Adipose tissue (tissue), 3 donors: ENCODE measurements at regions not wholly inside any gene's neighbourhood (a gene's known extent, or its start where the extent isn't known, plus 50 kb on each side); places are given as distances from the start of the nearest gene placed in this dataset.

Experiments
- H3K27ac ChIP-seq: one replicate; pipeline ENCODE4 v1.5.1; 2013; ENCODE audit warnings: low read depth, low read length
- WGBS, 3 donors: extraction: QIAGEN DNeasy Blood & Tissue Kit; methylation state at CpG; one replicate each; pipeline ENCODE4 v1.1.7; 2013; 5-methylcytosine and 5-hydroxymethylcytosine counted together
- donor health status: healthy with polysubstance abuse.
- donor health status: Bipolar disorder and iron deficiency.
- donor health status: healthy.

DNA sequence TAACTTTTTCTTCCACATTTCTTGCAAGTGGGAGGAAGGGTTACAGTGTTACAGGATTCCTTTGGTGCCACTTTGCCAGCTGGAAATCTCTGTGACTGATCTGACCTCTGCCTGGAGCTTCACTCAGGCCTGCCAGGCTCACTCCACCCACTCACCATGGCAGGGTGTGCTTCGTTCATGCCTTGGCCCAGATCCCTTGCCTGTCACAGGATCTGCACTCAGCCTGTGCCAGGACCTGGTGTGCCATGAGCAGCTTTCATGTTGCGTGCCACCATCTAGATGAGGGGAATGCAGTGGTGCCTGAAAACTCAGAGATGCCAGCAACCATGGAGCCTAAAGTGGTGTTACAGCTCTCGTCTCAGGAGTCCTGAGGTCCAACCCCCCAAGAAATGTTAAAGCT, 2596.4 kb downstream of the PCDH7 start:
- H3K27ac ChIP-seq: no peak overlapping the region
- WGBS, 3 donors: 69 to 83% (median 77%) methylated on average over 3 of the region's 3 CpGs

DNA sequence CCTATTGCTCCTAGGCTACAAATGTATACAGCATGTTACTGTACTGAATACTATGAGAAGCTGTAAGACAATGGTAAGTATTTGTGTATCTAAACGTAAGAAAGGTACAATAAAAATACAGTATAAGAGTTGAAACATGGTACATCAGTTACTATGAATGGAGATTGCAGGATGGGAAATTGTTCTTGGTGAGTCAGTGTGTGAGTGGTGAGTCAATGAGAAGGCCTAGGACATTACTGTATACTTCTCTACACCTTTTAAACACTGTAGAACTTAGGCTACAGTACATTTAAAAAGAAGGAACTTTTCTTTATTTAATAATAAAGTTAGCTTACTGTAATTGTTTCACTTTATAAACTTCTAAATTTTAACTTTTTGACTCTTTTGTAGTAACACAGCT, 2603.2 kb downstream of the PCDH7 start:
- 55 to 89% (median 82%) methylated on average over 1 of the region's 1 CpG for WGBS, 3 donors
- H3K27ac ChIP-seq: no peak overlapping the region

DNA sequence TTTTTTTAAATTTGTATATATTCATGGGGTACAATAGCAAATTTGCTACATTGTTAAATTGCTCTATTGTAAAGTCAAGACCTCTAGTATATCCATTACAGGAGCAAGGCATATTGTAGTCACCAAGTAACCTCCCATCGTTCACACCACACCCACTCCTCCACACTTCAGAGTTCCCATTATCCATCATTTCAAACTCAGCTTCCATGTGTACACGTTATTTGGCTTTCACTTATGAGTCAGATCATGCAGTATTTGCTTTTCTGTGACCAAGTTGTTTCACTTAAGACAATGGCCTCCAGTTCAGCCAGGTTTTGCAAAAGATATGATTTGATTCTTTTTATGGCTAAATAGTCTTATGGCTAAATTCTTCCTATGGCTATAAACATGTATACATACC, 2614.2 kb downstream of the PCDH7 start:
- WGBS, 3 donors: 63 to 71% (median 68%) methylated on average over 2 of the region's 2 CpGs
- H3K27ac ChIP-seq: no peak overlapping the region

DNA sequence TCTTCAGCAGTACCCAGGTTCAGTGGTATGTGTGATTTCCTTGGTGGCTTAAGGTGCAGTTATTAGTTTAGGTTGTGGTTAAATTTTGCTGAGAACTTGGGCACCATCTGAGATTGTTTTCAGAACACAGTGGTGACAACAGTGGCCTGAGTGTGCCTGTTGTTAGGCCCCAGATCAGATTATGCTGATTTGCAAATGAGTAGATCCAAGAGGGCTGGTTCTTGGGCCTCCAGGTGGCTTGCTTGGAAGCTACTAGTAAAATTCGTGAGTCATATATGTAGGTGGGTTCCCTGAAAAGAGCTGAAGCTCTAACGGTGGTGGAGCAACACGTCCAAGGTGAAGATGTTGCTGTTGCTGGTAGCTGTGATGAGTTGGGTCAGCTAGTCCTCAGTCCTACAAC, 2619.6 kb downstream of the PCDH7 start:
- WGBS, 3 donors: 62 to 81% (median 78%) methylated on average over 3 of the region's 3 CpGs
- H3K27ac ChIP-seq: no peak overlapping the region

DNA sequence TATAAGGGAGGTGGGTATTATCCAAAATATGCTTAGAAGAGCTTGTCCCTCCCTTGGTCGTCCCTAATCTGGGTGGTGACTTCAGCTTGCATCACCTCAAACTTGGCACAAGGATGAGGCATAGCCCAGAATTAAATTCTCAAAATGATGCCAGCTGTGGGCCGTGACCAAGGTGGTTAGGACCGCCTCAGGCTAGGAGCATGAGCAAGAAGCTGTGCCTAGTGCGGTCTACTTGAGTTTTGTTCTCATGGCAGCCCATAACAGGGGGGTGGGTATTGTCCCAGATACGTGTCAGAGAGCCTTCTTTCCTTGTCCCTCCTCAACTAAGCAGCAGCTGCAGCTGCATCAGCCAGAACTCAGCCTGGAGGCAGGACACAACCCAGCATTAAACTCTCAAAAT, 2620.0 kb downstream of the PCDH7 start:
- WGBS, 3 donors: 68 to 87% (median 80%) methylated on average over 5 of the region's 5 CpGs
- no peak overlapping the region for H3K27ac ChIP-seq

DNA sequence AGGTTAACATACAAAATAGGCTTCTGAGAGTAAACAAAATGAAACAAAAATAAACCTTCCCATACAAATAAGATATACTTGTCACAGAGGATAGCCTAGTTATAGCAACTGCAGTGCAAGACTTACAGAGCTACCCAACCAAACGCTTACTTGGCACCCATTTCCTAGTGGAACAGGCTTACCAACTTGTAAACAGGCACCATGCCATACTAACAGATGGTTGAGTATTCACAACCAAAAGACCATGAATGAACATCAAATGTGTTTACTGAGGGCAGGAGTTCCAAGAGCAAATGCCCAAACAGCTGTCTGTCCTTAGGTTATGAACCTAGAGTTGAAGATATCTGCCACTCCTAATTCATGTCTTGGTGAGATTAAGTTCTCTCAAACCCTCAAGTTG, 2629.2 kb downstream of the PCDH7 start:
- H3K27ac ChIP-seq: no peak overlapping the region
- WGBS, 3 donors: 52 to 82% (median 76%) methylated on average over 1 of the region's 1 CpG

DNA sequence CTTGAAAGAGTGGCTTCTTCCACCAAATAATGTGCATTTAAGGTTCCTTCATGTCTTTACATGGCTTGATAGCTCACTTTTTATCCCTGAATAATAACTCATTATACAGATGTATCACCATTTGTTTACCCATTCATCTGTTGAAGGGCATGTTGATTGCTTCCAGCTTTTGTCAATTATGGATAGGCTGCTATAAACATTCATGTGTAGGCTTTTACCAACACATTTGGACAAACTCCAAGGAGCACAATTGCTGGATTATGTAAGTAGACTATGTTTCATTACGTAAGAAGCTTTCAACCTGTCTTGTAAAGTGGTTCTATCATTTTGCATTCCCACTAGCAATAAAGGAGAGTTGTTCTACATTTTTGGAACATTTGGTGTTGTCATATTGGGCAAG, 2637.0 kb downstream of the PCDH7 start:
- H3K27ac ChIP-seq: no peak overlapping the region
- 67 to 79% (median 76%) methylated on average over 1 of the region's 1 CpG for WGBS, 3 donors

DNA sequence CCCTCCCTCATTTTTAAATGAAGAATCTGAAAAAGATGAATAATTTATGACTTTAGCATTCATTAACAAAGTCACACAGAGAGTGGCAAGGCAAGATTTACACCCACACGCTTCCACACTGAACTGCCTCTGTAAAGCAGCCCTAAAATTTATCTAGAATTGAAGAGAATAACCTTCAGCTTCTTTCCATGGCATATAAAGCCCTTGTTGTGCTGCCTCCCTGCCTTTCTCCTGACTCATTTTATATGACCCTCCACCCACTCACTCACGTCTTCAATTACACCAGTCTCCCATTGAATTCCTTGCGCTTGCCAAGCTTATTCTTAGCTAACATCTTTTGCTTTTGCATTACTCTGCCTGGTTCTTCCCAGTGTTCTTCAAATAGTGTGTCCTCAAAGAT, 2649.3 kb downstream of the PCDH7 start:
- WGBS, 3 donors: 60 to 65% (median 63%) methylated on average over 3 of the region's 3 CpGs
- no peak overlapping the region for H3K27ac ChIP-seq

DNA sequence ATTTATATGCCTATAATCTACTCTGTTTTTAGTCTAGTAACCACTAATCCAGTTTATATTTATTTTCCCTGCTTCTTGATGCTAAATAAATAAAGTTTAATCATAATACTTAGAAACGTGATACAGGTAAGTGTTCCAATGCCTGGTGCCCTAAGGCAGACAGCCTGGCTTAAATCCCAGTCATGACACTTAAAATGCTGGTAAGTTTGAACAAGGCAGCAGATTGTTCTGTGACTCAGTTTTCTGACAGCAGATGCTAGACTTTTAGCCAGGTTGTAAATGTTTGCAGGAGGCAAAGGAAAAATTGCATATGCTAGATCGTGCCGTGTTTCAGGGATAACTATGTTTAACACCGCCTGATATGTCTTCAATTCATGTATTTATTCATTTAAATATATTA, 2661.6 kb downstream of the PCDH7 start:
- 62 to 85% (median 72%) methylated on average over 4 of the region's 4 CpGs for WGBS, 3 donors

DNA sequence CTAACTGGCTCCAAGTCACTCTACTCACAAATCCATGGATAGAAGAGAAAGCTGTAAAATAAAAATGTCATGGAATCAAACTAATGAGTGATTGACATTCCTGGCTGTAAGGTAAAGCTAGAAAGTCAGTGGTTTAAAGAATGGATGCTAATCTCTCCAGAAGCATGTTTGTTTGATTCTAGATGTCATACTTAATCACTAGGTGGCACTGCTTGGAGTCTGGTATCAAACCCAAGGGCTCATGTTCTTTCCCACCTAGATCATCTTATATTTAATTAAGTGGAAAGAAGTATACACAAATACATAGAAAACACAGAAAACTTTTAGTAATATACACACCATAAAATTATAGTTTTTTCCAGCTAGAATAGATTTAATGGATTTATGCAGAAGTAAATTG, 2666.6 kb downstream of the PCDH7 start:
- H3K27ac ChIP-seq: no peak overlapping the region

More for the DNA sequence above, 2661.6 kb downstream of the PCDH7 start:
- H3K27ac ChIP-seq: no peak overlapping the region

DNA sequence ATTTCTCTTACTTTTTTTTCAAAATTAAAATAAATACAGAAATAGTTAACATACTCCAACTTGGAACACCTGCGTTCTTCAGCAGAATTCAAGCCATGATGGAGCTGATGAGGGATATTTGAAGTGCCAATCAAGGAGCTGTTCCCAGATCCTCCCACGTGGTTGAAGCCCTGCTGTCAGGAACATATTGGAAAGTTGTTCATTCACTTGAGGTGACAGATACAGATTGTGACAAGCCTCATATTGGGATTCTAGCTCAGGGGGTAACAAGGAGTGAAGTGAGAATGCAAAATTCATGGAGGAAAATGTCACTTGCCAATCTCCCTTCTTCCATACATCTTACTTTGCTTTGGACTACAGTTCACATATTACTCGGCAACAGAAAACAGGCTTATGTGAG, 2670.8 kb downstream of the PCDH7 start:
- no peak overlapping the region for H3K27ac ChIP-seq
- WGBS, 3 donors: 57 to 75% (median 70%) methylated on average over 3 of the region's 3 CpGs

DNA sequence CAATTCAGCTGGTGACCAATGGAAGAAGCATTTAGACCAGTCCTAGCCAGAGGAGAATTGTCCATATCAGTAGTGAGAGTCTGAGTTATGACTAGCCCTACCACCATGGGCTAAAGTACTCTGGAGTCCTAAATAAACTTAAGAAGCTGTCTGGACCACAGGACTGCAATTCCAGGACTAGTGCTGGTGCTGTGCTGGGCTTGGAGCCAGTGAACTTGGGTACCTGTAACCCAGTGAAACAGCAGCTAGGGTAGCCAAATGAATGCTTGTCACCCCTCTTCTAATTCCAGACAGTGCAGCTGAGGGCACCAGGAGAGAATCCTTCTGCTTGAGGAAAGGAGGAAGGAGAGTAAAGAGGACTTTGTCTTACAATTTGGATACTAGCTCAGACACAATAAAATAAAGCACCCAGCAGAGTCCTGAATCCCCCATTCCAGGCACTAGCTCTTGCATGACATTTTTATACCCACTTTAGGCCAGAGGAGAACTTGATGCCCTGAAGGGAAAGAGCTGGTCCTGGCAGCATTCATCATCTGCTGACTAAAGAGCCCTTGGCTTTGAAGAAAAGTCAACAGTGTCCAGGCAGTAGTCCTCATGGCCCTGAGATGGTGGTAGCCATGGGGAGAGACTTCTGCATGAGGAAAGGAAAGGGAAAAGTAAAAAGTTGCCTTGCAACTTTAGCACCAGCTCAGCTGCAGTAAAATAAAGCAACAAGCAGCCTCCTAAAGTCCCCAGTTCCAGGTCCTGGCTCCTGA, 2675.7 kb downstream of the PCDH7 start:
- no peak overlapping the region for H3K27ac ChIP-seq

DNA sequence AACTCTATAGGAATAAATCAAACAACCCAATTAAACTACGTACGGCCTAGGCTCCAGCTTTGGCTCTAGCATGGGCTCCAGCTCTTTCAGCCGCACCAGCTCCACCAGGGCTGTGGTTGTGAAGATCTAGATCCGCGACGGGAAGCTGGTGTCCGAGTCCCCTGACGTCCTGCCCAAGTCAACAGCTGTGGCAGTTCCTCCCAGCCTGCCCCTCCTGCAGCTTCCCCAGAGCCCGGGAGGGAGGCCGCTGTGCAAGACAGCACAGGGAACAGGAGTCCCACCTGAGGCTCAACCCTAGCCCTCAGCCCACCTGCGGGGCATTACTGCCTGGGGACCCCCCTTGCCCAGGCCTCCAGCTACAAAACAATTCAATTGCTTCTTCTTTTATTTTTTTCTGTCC, 2680.3 kb downstream of the PCDH7 start:
- no peak overlapping the region for H3K27ac ChIP-seq
- WGBS, 3 donors: 88 to 94% (median 91%) methylated on average over 11 of the region's 11 CpGs

DNA sequence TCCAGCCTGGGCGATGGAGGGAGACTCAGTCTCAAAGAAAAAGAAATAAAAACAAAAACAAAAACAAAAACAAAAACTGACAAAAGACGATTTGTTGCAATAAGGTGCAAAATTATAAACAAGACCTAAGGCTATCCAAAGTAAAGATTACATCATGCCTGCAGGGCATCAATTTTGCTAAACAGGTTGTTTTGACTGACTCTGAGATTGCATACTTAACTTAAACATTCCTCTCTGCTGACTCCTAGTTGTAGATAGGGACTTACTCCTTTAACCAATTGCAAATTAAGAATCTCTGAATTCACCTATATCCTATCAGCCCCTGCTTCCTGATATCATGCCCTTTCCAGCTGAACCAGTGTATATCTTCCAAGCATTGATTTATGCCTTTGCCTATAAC, 2687.3 kb downstream of the PCDH7 start:
- no peak overlapping the region for H3K27ac ChIP-seq
- WGBS, 3 donors: 78 to 83% (median 81%) methylated on average over 2 of the region's 2 CpGs

DNA sequence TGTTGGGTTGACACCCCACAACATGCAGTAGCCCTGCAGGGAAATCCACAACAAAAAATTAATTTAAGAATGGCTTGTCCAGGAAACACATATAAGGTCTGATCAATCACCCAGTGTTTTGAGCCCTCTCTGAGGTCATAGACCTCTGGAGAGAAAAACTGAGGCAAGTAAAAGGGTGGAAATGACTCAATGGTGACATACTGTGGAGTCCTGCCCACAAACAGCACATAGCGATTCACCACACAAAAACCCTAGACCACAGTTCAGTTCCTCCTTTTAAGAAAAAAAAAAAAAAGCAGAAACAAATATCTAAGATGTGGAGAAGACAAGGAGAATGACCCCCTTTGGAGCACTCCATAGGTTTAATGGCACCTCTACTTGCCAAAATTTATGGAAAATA, 2691.0 kb downstream of the PCDH7 start:
- no peak overlapping the region for H3K27ac ChIP-seq
- WGBS, 3 donors: 54 to 70% (median 61%) methylated on average over 1 of the region's 1 CpG

DNA sequence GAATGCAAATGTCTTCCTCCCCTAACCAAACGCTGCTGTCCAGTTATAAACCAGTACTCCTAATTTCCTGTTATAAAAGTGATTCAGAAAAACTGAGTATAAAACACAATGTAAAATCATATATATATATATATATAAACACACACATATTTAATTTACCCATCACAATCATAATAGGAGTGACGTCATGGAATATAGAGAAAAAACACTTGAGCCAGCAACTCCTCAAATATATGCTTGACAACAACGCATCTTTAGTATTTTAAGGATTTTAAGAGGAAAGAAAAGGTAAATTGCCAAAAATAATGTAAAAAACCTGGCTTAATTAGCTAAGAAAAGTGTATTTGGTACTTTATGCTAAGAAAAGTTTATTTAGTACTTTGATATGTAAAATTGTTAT, 2701.7 kb downstream of the PCDH7 start:
- 74 to 91% (median 87%) methylated on average over 3 of the region's 3 CpGs for WGBS, 3 donors
- no peak overlapping the region for H3K27ac ChIP-seq

DNA sequence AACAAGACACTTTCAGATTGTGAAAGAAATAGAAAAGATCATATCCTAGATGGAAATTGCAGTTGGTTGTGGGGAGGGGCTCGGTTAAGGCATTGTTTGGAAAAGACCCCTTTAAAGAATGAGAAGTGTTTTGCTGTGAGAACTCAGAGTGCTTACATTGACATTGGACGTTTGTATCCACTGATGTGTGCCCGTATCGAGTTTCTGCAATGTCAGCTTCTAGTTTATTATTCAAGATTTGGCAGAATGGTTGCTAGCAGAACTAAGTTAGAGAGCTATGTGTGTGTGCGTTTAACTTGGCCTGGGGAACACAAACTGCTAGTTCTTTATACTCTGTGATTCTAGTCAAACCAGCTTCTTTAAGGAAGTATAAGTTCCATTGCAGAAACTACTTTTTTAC, 2702.5 kb downstream of the PCDH7 start:
- WGBS, 3 donors: 47 to 59% (median 54%) methylated on average over 5 of the region's 5 CpGs

DNA sequence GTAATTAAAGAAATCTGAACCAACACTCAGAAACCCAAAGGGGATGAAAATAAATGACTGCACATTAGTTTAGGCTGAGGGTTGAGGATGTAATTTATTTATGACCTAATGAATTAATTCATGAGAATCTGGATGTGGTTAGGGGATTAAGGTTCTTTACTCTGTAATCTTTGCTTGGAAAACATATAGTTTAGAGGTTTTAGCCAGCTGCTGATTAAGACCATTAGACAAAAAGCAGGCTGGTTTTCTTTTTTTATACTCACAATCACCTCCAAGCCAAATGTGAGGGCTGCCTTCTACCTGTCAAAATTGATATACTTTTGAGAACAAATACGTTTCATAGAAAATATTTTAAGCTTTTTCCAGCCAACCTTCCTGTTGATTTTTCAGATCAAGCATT, 2705.8 kb downstream of the PCDH7 start:
- no peak overlapping the region for H3K27ac ChIP-seq
- 42 to 45% (median 45%) methylated on average over 1 of the region's 1 CpG for WGBS, 3 donors

More for the DNA sequence above, 2702.5 kb downstream of the PCDH7 start:
- H3K27ac ChIP-seq: no peak overlapping the region

DNA sequence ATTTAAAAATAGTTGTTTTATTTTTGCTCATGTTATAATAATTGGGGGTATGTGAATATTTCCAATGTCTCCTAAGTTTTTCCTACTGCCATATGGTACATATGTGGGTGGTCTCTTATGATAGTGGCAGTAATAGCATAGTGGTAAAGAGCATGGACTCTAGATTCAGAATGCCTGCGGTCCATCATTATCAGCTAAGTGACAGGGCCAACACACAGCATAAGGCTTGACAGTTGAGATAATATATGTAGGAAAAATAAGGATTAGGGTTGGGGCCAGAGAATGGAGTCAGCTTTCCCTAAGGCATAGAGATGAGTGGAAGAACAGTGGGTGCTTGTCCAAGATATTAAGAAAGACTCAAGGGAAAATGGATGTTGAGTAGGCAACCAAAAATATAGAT, 2707.5 kb downstream of the PCDH7 start:
- no peak overlapping the region for H3K27ac ChIP-seq
- 76 to 82% (median 76%) methylated on average over 1 of the region's 1 CpG for WGBS, 3 donors

DNA sequence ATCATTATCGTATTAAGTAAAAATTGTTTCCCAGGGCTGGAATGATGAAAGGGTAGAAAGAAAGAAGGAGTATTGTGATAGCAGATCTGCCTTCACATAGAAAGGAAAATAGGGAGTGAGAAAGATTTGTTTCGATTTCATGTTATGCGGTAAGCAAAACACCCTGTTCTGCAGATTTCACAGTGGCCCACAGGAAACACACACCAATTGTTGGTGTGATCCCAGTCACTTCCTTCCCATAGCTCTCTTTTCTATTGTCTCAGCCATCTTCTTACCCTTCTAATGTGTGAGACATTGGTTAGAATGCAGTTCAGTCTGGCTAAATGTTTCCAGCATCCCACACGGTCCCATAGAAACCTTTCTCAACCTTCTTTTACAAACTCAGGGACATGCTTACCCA, 2709.8 kb downstream of the PCDH7 start:
- H3K27ac ChIP-seq: no peak overlapping the region
- 84 to 85% (median 84%) methylated on average over 4 of the region's 4 CpGs for WGBS, 3 donors

DNA sequence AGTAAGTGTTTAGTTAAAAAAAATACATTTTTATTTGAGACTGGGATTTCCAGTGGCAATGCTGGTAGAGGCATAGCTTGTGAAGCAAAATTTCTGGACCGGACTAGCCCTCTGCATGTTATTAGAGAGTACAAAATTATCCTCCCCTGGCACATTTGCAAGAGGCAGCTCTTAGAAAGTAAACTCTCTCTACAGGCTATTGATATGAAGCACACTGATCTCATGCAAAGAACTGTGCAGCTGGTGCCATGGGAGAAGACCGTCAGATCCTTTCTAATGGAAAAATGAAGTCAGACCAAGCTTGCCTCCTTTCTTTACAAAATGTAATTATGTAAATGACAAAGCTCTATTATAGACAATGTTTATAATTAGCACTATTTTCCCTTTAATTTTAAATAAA, 2717.2 kb downstream of the PCDH7 start:
- 55 to 79% (median 65%) methylated on average over 2 of the region's 2 CpGs for WGBS, 3 donors

More for the DNA sequence above, 2717.2 kb downstream of the PCDH7 start:
- no peak overlapping the region for H3K27ac ChIP-seq
